Hypothalamus (tissue), 51 donors: ENCODE measurements at regions not wholly inside any gene's neighbourhood (a gene's known extent, or its start where the extent isn't known, plus 50 kb on each side); places are given as distances from the start of the nearest gene placed in this dataset.

Experiments used
- DNase-seq, 51 donors: peaks; one replicate each; lab custom pipeline; 2025; lab: John Stamatoyannopoulos, UW

GRCh38 chr14:26021759-26022158 is 576.1 kb downstream of the NOVA1 start:
- no peak for DNase-seq

- DNase-seq, result no peak
Observed at GRCh38 chr14:26017270-26017669, 580.6 kb downstream of the NOVA1 start.

DNA sequence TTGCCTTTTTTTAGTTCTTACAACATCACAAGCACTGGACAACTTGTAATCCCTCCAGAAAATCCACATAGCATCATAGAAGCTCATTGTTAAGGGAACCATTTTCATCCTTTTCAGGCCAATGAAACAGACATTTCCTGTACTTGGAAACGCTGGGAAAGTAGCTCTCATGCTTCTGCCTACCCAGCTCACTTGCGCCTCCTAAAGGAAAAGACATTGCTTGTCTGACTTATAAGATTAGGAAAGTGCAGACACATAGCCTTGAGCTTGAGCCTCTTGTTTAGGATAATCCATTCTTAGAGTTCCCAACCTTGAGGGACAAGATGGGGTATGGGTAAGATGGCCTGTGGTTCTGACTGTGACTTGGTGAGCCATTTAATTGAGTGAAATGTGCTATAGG is 589.5 kb downstream of the NOVA1 start:
- no peak for DNase-seq

GRCh38 chr14:26004342-26004741 is 593.5 kb downstream of the NOVA1 start:
- no peak for DNase-seq

- no peak for DNase-seq
Observed at GRCh38 chr14:25993830-25994229, 604.0 kb downstream of the NOVA1 start.

DNA sequence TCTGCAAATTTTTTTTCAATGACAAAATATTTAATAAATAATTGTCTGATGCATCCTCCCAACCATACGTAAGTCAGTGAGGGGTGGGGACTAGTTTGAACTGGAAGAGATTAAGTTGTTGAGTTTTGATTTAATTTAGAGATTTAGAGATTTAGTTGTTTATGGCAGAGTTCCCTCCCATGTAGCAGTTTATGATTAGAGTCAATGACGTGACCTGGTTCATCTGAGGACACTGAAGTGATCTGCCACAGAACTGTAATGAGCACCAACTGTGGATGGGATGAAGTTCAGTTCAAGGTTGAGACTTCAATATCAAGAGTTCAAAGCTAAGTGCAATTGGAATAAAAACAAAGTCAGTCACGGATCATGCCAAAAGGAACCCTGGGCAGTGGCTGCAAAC is 609.3 kb downstream of the NOVA1 start:
- DNase-seq, result no peak

- no peak for DNase-seq
Observed at GRCh38 chr14:25955772-25956171, 642.1 kb downstream of the NOVA1 start.

- peak in 9 of 51 donors; percentile 2 to 35 (median 7) for DNase-seq
Observed at GRCh38 chr14:25953532-25954139, 644.2 kb downstream of the NOVA1 start.

GRCh38 chr14:25945746-25946145 is 652.1 kb downstream of the NOVA1 start:
- no peak for DNase-seq

- no peak for DNase-seq
Observed at GRCh38 chr14:25944020-25944419, 653.8 kb downstream of the NOVA1 start.

- no peak for DNase-seq
Observed at GRCh38 chr14:25943329-25943728, 654.5 kb downstream of the NOVA1 start.

- DNase-seq, result no peak
Observed at GRCh38 chr14:25942090-25942489, 655.7 kb downstream of the NOVA1 start.

DNA sequence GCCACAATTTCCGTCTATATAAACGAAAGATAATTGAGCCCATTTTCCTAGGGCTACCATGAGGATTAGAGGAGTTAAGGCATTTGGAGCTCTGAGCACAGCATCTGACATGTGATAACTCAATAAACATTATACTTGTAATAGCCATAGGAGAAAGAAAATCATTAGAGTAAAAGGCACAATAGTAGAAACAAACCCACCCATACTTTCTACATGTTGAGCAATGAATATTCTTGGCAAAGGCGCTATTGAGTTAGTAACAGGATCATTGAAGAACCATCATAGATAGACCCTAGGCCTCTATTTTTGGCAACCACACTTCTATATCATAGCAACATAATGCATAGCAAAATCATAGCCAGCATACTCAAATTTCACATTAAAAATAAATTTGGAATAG is 664.1 kb downstream of the NOVA1 start:
- no peak for DNase-seq

- no peak for DNase-seq
Observed at GRCh38 chr14:25929881-25930615, 667.8 kb downstream of the NOVA1 start.

GRCh38 chr14:25911831-25912230 is 686.0 kb downstream of the NOVA1 start:
- peak in 1 of 51 donors; percentile 22 for DNase-seq

DNA sequence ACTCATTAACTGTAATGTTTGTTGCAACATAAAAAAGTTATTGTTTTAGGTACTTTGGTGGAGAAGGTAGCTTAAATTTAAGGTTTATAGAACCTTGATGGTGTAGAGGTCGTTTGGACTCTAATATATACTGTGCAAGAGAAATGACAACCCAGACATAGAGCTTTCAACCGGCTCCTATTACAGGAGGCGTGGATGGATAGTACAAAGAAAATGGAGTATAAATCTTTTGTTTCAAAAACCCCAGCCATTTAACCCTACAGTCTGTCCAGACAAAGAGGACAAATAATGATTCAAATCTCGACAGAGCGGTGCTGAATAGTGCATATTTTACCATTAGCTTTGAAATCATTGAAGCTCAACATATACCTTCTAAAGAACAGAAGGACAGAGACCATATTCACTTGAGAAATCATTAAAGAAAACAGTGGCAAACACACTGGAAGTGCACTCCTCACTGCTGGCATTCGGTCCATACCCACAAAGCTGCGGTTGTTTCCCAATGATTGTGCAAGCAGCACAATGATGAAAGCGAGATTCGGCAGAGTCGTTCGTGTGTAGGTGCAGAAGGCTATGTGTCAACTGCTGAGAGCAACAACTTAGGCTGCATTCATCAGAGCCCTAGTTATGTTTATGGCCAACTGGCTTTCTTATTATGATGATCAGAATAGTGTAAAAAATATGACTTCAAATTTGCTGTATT is 688.6 kb downstream of the NOVA1 start:
- DNase-seq, result no peak

GRCh38 chr14:25908277-25909044 is 689.4 kb downstream of the NOVA1 start:
- no peak for DNase-seq

- no peak for DNase-seq
Observed at GRCh38 chr14:25904446-25904845, 693.4 kb downstream of the NOVA1 start.

GRCh38 chr14:25899197-25899596 is 698.6 kb downstream of the NOVA1 start:
- no peak for DNase-seq

DNA sequence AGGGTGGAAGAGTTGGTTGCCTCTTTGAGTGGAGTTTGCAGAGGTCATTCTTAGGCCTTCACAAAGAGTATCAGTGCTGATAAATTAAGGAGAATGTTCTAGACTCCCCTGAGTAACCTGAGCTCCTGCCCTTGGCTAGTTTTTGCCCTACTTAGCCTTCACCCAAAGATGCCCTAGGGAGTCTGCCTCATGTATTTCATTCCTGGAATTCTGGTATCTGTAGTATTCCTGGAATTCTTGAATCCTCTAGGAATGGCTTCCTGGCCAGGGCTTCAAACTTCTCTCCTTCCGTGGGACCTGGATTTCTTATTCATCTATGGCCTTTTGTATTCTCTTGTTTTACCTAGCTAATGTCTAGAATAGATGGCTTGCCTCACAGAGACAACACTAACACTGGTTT is 701.1 kb downstream of the NOVA1 start:
- DNase-seq, result no peak

- DNase-seq, result no peak
Observed at GRCh38 chr14:25895740-25896139, 702.1 kb downstream of the NOVA1 start.
